ENCODE measurements at regions not wholly inside any gene's neighbourhood (a gene's known extent, or its start where the extent isn't known, plus 50 kb on each side); places are given as distances from the start of the nearest gene placed in this dataset.

DNA sequence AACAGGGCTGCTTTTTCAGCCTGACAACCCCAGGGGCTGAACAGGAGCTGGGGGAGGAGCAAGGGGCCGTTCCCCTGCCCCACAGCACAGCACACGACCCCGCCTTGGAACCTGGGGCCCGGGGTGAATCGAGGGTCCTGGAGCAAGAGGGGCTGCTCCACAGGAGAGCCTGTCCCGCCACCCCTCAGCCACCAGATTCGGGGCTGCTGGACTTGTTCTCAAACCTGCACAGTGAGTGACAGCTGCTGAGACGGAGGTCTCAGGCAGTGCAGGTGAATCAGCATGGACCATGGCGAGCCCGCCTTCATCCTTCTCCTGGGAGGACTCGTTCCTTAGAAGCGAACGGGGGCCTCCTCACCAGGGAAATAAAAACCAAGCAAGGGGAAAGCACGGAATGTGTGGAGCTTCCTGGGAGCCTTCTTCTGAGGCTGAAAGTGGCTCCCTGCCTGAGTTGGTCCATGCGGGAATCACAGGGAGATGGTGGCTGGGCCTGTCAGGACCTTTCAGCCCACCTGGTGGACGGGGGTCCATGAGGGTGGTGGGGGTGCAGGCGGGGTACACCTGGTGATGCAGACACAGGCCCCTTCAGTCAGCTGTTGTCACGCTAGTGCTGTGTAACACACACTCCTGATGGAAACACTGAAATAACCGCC is 125.4 kb downstream of the SIK1 start:
- DNase-seq: no peak

GRCh38 chr21:43300496-43301408 is 126.2 kb downstream of the SIK1 start:
- DNase-seq: no peak

DNA sequence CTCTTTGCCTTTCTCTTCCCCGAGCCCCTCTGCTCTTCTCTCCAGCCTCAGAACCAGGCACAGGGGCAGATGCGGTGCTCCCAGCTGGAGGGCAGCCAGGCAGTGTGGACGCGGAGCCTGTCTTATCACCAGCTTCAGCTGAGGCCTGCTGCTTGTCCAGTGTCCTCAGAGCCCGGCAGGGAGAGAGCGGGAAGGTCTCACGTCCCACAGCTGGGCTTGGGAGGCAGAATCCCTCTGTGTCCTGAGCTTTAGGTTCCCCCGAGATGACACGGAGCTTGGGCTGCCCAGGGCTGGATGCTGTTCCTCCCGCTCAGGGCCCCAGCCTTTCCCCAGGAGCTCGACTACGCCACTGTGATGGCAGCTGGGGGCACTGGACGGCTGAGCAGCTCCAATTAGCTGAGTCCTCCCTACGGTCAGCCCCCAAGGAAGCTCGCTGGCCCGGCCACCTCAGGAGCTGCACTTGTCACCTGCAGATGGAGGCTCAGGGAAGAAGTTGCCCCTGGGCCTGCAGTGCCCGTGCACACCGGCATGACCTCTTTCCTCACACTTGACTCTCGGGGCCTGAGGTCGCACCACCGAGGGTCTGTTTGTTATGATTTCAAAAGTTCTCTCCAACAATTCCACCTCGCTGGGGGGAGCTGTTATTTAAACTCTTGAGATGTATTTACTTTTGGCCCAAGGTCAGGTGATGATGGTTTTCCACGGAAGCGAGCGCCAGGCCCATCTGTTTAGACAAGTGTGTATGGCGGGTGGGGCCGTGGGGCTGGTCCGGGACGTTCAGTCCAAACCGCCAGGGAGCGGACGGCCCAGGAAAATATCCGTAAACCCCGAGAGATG is 127.3 kb downstream of the SIK1 start:
- no peak for DNase-seq

DNA sequence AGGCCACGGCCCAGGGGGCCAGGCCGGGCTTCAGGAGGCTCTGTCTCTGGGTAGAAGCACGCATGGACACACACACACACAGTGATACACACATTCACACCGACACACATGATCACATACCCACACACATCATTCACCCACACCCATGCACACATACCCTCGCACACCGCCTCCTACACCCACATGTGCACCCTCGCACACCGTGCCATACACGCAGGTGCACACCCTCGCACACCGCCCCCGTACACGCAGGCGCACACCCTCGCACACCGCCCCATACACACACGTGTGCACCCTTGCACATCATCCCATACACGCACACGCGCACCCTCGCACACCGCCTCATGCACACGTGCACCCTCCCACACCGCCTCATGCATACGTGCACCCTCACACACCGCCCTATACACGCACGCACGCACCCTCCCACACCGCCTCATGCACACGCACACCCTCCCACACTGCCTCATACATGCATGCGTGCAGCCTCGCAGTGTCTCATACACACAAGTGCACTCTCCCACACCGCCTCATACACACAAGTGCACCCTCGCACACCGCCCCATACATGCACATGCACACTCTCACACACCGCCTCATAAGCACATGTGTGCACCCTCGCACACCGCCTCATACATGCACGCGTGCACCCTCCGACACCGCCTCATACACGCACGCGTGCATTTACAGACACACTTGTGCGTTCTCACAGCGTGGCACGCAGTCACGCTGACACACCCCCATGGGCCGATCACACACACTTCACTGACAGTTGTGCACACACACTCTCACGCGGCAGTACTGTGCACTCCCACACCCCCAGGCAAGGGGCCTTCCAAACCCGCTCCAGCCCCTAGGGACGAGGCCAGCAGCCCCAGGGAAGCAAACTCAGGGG is 128.1 kb downstream of the SIK1 start:
- no peak for DNase-seq

DNA sequence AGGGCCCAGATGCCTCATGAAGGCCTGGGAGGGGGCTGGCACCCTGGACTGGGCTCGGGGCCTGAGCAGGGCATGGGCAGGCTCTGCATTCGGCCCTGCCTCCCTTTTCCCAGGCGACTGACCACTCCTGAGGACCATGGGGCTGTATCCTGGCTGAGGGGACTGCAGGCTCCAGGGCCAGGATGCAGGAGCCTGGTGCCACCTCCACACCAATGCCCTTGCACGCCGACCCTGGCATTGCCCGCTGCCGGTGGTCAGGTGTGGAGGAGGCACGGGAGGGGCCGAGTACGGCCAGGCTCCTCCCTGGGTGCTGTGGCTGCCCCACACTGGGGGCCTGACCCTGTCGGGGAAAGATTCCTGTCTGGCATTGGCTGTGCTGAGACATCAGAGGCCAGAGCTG is 128.9 kb downstream of the SIK1 start:
- no peak for DNase-seq

DNA sequence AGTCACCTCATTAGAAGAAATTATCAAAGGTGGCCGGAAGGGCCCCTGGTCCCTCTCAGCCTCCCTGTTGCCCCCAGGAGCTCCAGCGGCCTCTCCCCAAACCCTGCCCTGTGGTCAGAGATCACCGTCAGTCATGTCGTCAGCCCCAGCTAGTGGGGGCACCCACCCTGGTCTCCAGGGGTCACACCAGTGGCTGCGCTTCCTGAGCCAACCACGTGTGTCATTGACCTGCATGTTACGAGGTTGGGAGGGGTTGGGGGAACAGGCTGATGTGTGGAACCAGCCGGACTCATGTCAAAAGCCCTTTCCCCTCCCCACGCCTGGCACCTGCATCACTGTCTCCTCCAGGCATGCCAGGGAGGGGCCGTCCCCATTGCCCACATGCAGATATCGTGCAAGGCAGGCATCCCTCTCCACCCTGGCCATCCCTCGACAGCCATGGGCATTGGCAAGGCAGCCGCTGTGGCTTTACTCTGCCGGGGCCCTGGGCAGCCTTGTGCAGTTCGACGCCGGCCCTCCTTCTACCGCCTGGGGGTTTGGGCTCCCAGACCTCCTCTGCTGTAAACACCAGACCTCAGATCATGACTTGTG is 128.7 kb downstream of the CRYAA start:
- no peak for DNase-seq

- DNase-seq: no peak
Observed at GRCh38 chr21:43295066-43295958, 126.5 kb downstream of the CRYAA start.

DNA sequence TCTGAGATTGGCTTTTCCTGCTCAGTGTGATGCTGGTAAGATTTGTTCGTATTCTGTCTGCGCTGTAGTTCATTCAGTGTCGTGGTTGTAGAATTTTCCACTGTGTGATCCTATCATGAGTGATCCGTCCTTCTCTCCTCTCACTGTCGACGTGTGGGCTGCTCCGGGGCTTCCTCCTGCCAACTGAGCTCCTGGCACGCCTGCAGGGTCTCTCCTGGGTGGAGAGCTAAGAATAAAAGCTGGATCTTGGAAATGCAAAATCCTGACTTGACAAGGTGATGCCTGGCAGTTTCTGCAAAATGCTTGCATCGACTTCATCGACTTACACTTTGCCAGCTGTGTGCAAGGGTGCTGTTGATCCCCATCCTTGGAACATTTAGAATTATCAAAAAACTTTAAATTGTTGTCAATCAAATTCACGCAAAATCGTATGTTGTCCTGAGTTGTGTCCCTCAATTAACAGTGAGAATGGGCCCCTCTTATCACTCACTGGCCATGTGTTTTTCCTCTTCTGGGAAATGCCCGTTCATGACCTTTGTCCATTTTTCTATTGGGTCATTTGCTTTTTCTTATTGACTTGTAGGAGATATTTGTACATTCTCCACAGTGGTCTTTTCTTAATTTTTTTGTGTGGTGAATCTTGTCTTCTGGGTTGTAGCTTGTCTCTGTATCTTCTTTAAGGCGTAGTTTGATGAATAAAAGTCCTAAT is 125.5 kb downstream of the CRYAA start:
- no peak for DNase-seq

DNA sequence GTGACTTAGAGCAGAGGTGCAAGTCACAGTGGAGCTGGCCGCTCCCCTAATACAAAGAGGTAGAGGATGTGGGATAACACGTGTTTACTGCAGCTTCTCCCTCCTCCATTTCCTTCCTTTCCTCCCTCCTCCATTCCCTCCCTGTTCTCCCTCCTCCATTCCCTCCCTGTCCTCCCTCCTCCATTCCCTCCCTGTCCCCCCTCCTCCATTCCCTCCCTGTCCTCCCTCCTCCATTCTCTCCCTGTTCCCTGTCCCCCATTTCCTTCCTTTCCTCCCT is 124.0 kb downstream of the CRYAA start:
- DNase-seq: no peak

DNA sequence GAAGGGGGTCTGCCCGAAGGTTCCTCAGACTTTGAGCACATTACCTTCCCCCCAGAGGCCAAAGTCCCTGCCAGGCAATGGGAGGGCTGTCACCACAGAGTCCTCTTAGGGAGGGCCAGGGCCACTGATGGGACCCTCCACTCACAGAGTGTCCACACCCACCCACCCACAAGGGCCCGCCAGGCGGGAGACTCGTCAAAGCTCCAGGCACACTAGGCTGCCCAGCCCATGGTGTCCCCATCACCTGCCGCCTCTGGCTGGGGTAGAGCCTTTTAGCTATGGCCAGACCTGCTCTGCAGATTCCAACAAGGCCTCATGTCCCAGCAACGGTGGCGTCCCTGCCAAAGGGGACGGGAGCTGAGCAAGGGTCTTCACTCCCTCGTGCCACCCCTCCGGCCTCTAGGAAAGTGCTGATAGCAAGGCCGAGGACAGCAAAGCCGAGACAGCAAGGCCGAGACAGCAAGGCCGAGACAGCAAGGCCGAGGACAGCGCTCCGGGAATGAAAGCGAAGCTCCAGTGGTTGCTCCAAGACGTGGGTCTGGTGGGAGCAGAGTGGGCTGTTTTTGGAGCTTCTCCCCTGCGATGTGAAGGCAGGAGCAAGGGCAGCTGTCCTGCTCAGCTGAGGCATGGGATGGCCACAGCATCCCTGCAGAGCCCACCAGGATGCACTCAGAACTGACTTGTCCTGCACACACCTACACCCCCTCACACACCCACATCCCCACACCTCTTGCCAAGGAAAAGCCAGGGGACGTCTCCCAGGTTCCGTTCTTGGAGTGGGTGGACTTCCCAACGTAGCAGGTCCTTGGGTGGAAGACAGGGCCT is 123.4 kb downstream of the CRYAA start:
- DNase-seq: no peak

DNA sequence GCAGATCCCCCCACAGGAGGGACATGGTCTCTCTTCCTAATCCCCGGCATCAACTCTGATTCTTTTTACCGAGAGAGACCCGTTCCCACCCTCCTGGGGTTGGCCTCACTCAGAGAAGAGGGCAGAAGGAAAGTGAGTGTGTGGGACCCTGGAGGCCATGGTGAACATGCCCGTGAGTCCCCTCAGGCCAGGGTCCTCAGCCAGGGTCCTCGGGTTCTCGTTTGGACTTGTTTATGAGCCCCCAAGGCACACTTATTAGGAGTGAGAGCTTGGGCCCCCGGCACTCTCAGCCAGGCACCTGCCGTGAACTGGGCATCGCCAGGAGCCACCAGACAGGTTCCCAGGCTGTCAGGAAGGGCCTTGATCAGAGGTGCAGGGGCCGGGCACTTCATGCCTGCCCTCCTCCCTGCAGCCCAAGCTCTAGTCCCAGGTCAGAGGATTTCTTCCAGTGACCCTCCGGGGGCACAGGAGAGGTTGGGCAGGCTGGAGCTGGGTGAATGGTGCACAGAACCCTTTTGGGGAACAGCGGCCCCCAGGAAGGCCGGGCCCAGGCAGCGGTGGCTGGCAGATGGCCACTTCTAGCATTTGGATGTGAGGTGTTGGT is 122.6 kb downstream of the CRYAA start:
- DNase-seq: no peak

DNA sequence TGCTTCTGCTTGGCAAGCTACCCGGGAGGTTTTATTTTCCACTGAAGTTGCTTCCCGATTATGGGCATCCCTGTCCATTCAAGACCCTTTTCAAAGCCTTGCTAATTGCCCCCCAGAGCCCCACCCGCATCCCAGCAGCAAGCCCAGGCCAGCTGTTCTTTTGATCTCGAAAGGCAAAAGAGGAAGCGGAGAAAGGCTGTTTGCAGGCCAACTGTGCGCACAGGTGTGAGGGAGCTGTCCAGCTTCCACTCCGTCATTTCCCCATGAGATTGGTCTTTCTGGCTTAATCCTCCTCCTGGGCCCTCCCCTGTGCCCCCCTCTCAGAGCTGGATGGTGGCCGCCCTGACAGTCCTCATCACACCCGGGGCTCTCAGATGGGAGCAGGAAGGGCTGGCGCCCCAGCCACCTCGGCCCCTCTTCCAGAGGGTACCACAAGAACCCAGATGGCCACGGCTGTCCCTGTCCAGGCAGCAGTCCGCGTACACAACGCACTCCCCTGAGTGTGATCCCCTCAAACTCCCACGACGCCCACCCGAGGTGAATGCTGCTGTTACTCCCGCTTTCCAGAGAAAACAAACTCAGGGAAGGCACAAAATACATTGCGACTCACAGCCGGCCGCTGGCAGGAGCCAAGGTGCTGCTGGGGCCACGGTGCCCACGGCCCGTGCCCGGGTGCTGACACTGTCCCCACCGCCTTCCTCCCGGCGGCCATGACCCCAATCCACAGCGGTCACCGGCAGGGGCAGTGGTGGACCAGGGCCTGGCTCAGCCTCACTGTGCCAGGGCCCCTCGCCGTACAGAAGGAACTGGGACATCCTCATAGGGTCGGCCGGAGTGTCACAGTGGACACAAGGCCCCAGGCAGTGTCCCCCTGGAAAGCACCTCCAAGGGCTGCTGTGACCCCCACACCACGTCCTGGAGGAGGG is 121.9 kb downstream of the CRYAA start:
- no peak for DNase-seq

GRCh38 chr21:43289966-43290365 is 121.2 kb downstream of the CRYAA start:
- DNase-seq: no peak

DNA sequence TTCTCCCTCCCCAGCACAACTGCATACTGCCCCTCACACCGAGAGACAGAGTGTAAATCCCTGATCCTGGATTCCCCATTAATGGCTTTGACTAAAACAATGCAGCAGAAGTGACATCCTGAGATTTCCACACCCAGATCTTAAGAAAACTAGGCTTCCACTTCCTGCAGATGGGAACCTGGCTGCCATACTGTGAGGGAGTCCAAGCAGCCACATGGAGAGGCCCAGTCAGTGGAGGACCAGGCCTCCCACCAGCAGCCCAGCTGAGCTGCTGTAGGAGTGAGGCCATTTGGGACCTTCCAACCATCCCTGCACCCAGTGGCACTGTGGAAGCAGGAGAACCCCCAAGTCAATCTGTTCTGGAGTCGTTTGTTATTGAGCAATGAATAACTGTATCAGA is 120.6 kb downstream of the CRYAA start:
- no peak for DNase-seq

- no peak for DNase-seq
Observed at GRCh38 chr21:43287795-43288755, 119.3 kb downstream of the CRYAA start.

DNA sequence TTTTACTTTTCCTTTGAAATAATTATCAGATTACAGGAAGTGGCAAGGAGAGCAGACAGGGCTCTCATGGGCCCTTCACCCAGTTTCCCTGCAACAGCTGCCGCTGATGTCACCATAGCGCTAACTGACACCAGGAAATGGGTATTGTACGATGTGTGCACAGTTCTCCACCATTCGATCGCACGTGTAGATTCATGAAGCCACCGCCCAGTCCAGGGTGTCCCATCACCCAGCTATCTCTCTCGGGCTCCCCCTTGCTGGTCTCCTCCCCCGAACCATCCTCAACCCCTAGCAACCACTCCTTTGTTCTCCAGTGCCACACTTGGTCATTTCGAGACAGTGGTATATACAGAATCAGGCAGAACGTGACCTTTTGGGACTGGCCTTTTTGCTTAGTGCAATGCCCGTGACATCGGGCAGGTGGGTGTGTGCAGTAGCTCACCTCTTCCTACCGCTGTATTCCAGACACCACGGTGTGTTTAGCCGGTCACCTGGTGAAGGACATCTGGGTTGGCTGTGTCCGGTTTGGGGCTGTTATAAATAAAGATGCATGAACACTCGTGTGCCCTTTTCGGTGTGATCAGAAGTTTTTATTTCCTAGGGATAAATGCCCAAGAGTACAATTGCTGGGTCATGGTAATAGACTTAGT is 118.4 kb downstream of the CRYAA start:
- DNase-seq: no peak

All from activated CD4-positive, alpha-beta T cell treated with anti-CD3 and anti-CD28 coated beads, Interleukin-2, amount 50 U/mL, for 48 hours (primary cell).